Pons (tissue), 1 donor: ENCODE measurements at regions not wholly inside any gene's neighbourhood (a gene's known extent, or its start where the extent isn't known, plus 50 kb on each side); places are given as distances from the start of the nearest gene placed in this dataset.

ENCODE experiments used
- DNase-seq: peaks from one replicate; pipeline ENCODE4 v3.0.0-alpha.2; 2016; ENCODE audit warnings: low spot score

DNA sequence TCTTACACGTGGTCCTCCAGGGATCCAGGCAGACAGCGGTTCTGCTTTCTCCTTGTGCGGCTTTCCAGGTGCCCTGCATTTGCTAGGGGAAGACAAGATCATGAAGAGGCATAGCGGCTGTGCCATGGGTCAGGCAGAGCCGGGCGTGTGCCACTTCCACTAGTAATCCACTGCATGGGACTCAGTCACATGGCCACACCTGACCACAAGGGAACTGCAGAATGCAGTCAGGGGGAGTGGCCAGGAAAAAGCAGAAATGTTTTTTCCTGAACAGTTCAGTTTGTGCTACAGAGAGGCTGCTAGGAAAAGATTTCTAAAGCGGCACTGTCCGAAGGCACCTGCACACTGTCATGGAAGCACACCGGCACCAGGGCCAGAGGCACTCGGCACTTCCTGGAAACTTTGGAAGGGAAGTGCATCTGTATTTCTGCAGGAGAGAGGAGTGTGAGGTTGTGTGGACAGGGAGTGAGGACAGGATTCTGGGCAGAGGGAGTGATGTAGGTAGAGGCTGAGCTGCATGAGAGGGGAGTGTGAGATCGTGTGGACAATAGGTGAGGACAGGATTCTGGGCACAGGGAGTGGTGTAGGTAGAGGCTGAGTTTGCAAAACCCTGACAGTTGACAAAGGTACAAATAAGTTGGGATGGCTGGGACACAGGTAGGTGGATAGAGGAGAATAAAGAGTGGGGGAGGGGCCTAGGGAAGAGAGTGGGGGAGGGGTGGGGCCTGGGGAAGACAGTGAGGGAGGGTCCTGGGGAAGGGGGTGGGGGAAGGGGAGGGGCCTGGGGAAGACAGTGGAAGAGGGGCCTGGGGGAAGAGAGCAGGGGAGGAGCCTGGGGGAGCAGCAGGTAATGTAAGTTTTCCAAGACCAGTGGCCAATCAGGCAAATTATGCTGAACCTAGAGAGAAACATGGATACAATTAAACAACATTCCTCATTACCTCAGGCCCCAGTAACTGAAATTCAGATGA is 1436.3 kb downstream of the TBC1D22A start:
- DNase-seq, result no peak

DNA sequence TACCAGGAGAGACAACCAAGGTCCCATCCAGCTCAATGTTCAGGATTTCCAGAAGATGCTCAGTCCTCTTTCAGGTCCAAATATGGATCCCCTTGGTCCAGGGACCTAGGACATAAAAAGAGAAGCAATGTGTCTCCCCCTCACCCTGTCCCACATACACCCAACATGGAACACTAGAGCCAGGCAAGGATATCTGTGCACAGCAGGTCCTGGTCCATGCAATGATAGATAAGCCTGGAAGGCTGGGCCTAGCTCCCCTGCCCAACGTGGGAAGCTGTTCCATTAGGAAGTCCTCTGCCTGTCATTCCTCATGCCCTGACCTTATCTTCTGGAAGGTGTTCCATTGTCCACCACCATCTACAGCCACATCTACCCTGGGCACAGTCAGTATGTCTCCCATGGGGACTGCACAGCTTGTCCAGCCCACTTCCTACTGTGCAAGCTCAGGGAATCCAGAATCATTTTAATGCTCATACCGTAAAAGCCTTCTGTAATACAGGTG is 1434.8 kb downstream of the TBC1D22A start:
- DNase-seq, result no peak

DNA sequence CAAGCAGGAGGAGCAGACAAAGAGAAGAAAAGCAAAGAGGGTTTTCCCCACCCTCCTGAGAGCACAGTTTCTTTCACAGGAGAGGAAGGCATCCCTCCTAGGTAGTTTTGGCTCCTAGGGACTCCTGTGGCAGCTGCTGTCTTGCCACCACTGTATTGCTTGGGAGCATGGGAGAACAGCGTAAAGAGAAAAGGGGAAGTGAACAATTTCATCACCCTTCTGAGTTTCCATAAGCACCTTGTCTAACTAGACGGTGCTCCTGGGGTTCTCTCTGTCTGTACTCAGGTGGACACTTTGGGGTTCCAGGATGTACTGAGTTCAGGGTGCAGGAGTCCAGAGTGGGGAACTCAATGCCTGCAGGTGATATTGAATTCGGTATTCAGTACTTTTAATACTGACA is 1430.5 kb downstream of the TBC1D22A start:
- no peak for DNase-seq

DNA sequence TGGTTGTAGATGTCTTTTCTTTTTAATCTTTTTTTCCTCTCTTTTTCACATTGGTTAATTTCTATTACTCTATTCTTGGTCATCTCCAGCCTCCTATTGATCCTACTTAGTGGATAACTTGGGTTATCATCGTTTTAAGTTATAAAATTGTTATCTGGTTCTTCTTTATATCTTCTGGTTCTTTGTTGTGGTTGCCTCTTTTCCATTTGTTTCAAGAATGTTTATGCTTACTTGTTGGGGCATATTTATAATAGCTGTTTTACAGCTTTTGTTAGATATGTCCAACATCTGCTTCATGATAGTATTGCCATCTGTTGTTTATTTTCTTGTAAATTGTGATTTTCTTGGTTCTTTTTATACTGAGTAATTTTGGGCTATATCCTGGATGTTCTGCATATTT is 1429.6 kb downstream of the TBC1D22A start:
- DNase-seq, result no peak

DNA sequence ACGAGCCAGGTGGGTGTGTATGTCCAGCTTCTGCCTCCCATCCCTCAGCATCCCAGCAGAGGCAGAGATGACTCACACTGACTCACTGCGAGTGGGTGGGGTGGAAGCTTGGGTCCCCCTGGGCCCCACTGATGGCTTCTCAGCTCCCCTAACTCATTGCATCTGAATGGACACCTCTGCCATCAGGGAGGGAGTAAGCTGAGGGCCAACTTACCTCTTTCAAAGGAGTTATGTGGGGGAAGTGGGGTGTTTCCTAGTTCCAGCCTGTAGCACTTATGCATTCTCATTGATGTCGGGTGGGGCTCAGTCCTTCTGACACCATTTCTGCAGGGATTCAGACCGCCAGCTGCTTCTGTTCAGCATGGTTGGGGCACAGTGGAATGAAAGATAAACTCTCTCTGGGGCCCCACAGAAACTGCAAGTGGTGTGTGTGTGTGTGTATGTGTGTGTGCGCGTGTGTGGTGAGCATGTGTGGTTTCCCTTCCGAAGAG is 1425.8 kb downstream of the TBC1D22A start:
- DNase-seq, result no peak

DNA sequence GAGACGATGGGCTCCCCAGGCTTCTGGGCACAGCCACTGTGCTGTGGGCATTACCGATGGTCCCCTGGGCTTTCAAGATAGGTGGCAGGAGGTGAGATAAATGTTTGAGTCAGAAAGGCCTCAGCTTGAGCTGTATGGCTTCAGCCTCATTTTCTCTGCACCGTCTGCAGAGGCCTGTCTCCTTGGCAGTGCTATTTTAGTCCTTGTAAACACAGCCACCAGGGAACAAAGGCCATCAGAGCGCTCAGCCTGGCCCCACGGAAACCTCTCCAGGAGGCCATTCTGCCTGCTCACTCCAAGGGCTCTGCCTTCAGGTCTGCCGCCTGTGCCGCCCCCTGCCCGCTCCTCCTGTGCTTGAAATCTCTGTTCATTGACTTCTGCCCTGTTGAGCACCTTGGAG is 1424.9 kb downstream of the TBC1D22A start:
- DNase-seq, result no peak

DNA sequence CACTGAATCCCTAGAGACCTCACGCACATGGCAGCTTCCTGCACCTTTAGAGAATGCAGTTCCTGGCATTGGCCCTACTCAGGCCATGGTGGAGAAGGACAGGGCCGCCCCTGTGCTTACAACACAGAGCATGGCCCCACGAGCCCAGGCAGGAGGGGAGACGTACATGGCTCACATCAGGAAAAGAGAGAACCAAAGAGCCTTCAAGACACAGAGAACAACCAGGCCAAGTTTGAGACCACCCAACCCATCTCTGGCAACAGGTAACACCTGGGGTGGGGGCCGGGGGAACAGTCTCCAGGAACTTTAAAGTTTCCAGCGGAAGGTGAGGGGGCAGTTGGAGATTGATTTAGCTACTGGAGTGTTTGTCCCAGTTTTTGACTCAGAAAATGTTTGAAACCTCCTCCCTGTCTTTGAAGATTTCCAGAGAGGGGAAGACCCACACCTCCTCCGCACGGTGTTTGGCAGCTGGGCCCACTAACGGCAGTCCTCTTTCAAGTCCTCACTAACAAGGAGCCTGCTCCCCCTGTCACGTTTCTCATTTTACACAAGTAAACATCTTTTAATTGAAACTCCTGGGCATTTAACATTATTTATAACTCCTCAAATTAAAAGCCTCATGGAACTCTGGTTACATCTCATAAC is 1423.8 kb downstream of the TBC1D22A start:
- DNase-seq, result no peak

DNA sequence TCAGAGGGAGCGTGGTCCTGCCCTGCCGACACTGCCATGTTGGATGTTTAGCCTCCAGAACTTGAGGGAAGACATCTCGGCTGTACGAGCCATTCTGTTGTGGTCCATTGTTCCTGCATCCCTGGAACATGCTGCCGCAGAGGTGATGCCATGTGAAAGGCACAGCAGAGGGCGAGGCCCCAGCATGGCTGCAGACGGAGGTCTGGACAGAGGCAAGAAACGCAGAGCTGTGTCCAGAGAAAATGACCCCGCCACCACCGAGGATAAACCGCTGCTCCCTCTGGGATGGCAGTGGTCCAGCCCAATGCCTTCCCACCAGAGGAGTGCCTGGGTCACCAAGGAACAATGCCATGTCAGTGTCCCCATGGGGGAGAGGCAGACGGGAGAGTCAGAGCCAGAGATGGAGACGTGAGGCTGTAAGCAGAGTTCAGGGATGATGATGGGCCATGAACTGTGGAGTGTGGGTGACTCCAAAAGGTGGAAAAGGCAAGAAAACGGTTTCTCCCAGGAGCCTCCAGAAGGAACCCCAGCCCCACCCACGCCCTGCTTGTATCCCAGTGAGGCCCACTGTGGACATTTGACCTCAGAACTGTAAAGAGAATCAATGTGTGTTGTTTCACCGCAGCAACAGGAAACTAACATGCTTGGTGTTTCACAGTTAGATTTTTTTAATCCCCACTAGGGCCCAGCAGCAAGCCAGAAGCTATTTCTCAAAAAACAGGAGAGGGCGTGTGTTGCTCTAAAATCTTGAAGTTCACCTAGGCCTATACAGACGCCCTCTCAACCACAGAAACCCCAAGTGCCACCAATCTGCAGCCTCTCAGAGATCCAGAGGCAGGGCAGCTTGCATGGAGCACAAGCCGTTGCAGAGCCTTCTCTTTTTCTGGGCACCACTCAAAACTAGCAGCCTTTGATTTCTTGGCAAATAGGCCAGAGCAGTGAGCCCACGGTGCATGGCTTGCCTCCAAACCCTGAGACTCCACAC is 1422.9 kb downstream of the TBC1D22A start:
- no peak for DNase-seq

DNA sequence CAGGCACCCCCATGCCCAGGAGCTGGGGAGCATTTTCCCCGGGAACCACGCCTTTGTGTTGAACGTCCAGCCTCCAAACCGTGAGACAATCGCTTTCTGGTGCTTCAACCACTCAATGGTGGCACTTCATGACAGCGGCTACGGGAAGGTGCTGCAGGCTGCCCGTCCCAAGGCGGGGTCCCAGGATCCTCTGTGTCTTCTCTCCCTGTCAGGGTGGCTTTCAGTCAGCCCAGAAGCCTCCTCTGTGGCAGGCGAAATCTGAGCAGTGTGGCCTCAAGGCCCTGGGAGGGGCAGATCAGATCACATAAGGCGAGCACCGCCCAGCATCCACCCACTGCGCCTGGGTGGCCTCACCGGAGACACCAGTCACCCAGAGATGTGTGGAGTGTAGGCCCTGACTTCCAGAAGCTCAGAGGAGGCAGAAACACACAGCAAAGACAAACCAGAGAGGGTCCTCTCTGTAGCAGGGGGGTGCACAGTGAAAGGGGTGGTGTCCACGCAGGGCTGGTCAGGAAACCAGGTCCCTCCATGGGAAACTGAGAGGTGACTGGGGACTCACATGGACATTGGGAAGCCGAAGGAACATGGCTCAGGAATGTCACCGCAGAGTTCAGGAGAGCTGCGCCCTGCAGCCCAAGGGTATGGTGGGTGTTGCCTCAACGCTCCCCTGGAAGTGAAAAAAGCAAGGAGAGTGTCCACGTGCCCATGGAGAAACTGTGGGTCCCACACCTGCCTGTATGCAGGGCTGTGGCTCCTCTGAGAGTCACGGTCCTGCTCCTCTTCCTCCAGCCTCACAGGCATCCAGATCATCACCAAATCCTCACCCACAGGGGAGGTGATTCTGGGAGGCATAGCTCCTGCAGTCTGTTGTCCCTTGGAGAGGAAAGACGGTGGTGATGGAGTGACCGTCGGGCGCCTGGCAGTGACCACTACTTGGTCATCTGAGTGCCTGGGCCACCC is 1420.7 kb downstream of the TBC1D22A start:
- DNase-seq, result no peak

DNA sequence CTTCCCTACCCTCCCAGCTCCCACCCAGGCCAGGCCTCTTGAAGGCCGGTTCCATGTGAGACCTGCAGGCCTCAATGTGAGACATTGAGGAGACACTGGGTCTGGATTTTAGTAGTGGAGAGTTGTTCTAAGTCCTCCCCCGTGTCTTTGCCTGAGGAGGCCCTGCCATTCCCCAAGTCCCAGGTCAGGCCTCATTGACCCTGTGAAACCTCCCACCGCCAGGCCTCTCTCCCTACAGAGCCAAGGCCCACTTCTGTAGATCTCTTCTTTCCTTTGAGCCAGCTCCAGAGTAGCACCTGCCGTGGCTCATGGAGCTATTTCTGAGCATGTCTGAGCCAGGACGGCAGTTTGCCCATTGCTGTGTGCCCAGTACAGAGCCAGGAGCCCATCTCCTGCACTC is 1419.6 kb downstream of the TBC1D22A start:
- DNase-seq, result no peak

DNA sequence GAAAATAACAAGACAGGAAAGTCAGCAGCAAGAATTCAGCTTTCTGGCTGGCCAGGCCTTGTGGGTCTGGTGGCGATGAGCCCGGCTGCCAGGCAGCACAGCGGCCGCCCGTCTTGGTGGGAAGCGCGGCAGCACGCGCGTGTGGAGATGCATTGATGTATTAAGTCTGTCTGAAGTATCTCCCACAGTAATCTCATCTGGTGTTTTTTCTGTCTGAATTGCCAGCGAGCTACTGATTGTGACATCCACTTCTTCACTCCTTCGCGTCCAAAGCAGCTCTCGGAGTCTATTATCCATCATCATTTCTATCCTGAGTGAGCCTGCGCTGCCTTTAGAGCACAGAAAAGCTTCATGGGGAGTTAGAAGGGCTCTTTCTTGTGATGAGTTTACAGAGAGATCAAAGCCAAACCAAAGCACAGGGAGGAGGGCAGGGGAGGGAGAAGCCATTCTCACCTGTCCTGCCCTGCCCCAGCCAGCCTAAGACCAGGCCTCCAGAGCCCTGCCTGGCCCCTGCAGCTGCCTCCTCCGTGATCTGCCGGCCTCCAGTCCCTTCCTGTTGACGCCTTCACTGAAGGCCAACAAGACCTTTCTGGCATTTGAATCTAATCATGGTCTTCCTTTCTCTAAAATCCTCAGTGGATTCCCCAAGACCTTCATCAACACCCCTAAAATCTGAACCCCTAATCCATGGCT is 1419.0 kb downstream of the TBC1D22A start:
- no peak for DNase-seq

DNA sequence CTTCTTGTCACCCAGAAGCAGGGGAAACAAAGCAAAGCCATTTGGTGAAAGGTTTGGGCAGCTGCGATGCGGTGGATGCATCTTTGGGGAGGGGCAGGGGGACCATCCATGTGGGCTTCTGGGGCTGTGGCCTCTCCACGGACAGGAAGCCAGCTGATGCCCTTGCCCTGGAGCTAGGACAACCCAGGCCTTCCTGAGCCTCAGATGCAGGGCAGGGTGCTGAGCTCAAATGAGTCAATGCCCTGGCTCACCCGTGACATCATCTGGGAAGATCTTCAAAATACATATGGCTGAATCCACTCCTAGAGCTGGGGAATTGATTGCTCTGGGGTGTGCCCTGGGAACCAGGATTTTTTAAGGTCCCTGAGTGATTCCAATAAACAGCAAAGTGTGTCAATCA is 1418.2 kb downstream of the TBC1D22A start:
- DNase-seq, result no peak

DNA sequence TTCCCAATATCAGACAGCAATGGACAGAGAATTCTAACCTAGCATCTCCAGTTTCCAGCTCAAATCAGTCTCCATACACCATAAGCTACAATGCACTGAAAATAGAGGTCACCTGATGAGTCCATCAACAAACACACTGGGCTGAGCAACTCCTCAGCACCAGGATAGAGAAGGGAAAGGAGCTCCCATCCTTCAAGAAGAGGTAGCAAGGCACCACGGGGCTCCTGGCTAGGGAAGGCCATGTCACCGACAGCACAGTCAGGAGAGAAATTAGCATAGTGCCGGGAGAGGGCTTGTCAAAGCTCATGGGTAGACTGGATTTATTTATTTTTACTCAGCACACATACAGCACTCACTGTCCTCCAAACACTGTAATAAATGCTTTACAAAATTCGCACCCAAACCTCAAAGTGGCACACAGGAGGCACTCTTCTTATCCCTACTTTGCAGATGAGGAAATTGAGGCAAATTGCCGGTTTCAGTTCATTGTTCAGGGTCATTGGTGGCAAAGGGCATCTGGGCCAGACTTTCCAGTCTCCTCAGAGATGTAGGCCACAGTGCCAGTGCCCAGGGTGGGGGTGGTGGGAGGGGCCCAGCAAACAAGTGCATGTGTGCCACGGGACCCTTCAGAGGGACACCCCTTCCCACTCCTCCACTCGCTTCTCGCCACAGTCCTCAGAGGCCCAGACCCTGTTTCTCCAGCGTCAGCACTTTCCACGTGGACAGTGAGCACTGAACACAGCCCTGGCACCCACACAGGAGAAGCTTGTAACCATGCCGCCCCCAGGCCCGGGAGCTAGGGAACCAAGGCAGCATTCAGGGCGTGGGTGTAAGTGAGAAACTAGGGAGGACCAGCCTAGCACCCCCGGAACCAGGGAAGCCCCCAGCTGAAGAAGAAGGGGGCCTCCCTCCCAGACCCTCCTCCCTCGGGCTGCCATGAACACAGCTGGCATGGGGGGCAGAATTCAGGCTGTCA is 1417.4 kb downstream of the TBC1D22A start:
- DNase-seq, result no peak

DNA sequence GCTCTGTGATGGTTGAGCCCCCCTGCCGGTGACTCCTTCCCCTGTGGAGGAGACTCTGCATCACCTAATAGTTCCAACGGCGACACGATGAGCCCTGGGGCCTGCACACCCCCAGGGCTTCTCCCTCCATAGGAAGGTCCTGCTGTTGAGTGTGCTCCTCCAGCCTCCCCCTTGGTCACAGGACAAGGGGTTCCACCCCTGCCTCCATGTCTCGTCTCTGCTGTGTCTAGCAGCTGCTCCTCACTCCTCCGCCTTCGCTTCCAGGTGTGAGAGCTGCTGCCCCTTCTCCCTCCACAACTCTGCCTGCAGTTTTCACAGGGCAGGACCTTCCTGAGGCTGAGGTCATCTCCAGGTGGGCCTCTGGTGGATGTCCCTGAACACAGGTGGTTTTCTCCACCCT is 1416.1 kb downstream of the TBC1D22A start:
- DNase-seq, result no peak

DNA sequence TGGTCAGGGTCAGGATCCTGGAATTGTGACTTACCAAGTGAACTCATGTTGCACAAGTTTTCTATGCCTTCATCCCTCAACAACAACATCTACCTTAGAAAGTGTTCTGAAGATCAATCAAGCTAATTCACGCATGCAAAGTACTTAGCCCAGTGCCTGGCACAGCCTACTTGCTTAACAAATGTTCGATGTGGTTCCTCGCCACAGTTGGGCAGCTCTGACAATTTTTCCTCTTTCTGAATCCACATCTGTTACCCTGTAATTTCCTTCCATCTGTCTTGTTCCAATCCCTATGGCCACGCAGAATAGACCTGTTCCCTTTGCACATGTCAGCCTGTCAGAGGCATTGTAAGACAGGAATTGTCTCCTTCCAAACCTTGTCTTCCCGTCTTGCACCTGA is 1415.2 kb downstream of the TBC1D22A start:
- DNase-seq, result no peak

DNA sequence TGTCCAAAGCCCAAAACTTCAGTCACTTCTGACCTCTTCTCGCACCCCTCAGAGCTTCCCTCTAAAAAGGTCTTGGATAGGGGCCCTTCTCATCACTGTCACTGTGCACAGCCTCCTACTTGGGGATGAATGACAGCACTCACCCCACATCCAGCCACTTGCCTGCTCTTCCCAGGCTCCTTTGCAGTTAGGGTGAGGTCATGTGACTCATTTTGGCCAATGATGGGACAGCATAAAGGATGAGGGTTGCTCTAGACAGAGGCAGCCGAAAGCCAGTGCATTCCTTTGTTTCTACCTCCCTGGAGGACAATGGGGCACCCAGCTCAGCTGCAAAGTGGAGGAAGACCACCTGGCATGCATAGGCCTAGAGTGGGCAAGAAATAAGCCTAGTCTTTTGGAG is 1413.3 kb downstream of the TBC1D22A start:
- no peak for DNase-seq

DNA sequence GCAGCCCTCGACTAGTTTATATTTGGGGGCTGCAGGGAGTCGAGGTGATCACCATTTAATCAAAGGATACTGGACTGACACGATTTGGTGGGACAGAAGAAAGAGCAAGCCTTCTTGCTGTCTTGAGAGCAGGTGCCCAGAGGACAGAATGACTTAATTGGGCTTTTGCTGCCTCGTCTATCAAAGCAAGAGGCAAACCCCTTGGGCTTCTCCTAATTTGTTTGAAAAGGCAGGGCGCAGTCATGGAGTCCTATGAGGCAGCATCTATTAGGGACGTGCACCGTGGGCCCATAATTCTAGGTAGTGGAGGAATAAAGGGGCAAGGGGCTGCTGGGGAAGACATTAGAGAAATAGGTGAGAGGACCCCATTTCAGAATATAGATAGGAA is 1411.3 kb downstream of the TBC1D22A start:
- no peak for DNase-seq

DNA sequence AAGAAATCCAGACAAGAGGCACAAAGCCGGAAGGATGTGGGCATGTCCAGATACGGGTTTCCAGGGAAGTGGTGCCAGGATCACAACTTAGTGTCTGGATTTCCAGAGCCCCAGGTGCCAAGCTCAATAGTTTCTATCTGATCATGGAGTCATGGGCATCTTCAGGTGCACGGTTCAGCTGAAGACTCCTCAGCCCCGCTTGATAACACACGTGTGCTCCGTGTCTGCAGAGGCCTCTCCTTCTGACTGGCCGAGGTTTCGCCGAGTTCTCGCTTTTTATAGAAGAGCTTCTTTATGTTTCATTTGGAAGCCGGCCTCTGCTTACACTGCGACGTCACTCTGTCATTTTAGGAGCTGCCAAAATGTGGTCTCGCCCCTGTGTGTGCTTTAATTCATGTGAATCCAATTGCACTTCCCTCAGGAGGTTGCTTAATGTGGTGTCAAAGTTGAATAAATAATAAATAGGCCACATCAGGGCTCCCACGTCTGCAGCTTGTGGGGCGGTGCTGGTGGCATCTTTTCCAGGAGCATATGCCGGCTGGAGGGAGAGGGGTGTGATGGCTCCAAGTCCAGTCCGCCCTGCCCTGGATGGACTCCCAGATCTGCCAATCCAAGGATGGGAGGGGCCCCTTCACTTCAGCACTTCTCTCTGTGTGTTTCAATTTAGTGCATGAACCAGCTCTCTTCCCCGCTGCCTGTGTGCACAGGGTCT is 1410.8 kb downstream of the TBC1D22A start:
- DNase-seq, result no peak
